ENCODE measurements at regions not wholly inside any gene's neighbourhood (a gene's known extent, or its start where the extent isn't known, plus 50 kb on each side); places are given as distances from the start of the nearest gene placed in this dataset.

- no peak for TF ChIP-seq MAX (IDR thresholded peaks at IDR 0.05)
- TF ChIP-seq CTCF (IDR thresholded peaks at IDR 0.05) = no peak
- no peak for TF ChIP-seq ZSCAN20 (CRISPR knock-in tag; IDR thresholded peaks at IDR 0.05)
- no peak for TF ChIP-seq CHD4 (IDR thresholded peaks at IDR 0.05; ENCODE audit: borderline replicate concordance)
- no peak for TF ChIP-seq BCL3 (IDR thresholded peaks at IDR 0.05)
- no peak for TF ChIP-seq POLR2A (IDR thresholded peaks at IDR 0.05; ENCODE audit: low read length)
- no peak for TF ChIP-seq CEBPB (IDR thresholded peaks at IDR 0.05)
- TF ChIP-seq MYC (IDR thresholded peaks at IDR 0.05; ENCODE audit: borderline replicate concordance, low read length) = no peak
- no peak for TF ChIP-seq SREBF2 (IDR thresholded peaks at IDR 0.05)
- TF ChIP-seq ESRRA (IDR thresholded peaks at IDR 0.05; ENCODE audit: borderline replicate concordance, low read length) = no peak
- TF ChIP-seq RAD21 (conservative IDR thresholded peaks at IDR 0.05 in 1 of 2, IDR thresholded peaks at IDR 0.05 in 1 of 2) = no peak
- TF ChIP-seq EP300 (IDR thresholded peaks at IDR 0.05) = no peak
- no peak for TF ChIP-seq HMGXB4 (CRISPR knock-in tag; IDR thresholded peaks at IDR 0.05; ENCODE audit: borderline replicate concordance)
- TF ChIP-seq HDAC2 (IDR thresholded peaks at IDR 0.05) = no peak
Measured at GRCh38 chr3:5347486-5347885, 160.0 kb downstream of the EDEM1 start.

Measured in A549 (cell line).